BLaER1 (cell line): ENCODE measurements at regions not wholly inside any gene's neighbourhood (a gene's known extent, or its start where the extent isn't known, plus 50 kb on each side); places are given as distances from the start of the nearest gene placed in this dataset.

Source experiments
- H3K27ac ChIP-seq: shearing (Covaris generic); formaldehyde crosslinking; 2 replicates; pipeline ENCODE4 v1.8.1; 2022
- H3K27me3 ChIP-seq: shearing (Covaris generic); formaldehyde crosslinking; 2 replicates; pipeline ENCODE4 v1.8.1; 2022
- H3K36me3 ChIP-seq: shearing (Covaris generic); formaldehyde crosslinking; 2 replicates; pipeline ENCODE4 v1.8.1; 2022
- H3K4me1 ChIP-seq: shearing (Covaris generic); formaldehyde crosslinking; 2 replicates; pipeline ENCODE4 v1.8.1; 2022
- H3K4me2 ChIP-seq: shearing (Covaris generic); formaldehyde crosslinking; 2 replicates; pipeline ENCODE4 v1.8.1; 2022
- H3K4me3 ChIP-seq: shearing (Covaris generic); formaldehyde crosslinking; 2 replicates; pipeline ENCODE4 v1.8.1; 2022
- H3K9ac ChIP-seq: shearing (Covaris generic); formaldehyde crosslinking; 2 replicates; pipeline ENCODE4 v1.8.1; 2022
- H3K9me3 ChIP-seq: shearing (Covaris generic); formaldehyde crosslinking; 2 replicates; pipeline ENCODE4 v1.8.1; 2022
- H4K20me1 ChIP-seq: shearing (Covaris generic); formaldehyde crosslinking; 2 replicates; pipeline ENCODE4 v1.8.1; 2022
- Cebpa-rat ChIP-seq: shearing (Covaris generic); IDR thresholded peaks from 2 replicates; pipeline ENCODE4 v1.8.1; 2022

DNA sequence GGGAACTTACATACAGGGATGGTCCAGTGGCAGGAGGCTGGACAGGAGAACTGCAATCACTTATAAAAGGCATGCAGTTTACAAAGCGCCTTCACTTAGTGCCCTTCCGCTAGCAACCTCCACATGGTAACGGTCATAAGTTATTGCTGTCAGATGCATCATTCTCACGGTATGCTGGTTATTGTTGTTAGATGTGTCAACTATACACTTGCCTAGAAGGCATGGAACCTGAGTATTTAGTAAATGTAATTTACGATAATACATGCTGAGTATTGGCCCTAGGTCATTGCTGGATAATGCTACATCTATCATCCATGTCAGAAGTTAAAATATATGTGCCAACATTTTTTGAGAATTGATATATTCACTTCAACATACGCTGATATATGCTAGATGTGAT, 155.1 kb upstream of the MBL2 start:
- Histone ChIP-seq H3K9me3 (no peaks in the 10 kb centered on the region), H3K27ac (no peak overlapping the region), H3K4me3 (no peak overlapping the region), H3K27me3 (no peaks in the 10 kb centered on the region), H3K4me2 (no peak overlapping the region), H3K4me1 (no peaks in the 10 kb centered on the region), H3K9ac (no peak overlapping the region), H4K20me1 (no peaks in the 10 kb centered on the region), H3K36me3 (no peaks in the 10 kb centered on the region)
- TF ChIP-seq Cebpa-rat, result no peak

DNA sequence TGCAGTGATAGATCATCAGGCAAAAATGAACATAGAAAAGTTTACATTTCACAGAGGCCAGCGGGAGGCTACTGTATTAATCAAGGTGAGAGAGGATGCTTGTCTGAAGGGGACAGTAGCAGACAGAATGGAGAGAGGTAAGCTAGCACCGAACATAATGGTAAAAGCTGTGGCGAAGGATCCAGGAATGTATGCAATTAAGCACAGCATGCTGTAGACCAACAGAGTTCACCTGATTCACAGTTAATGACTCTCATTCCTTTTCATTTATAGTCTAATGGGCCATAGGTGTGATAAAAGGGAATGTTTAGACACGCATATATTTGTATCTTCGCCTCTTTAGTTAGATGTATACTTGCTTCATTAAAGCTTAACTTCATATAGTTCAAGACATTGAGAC, 150.9 kb upstream of the MBL2 start:
- Histone ChIP-seq H3K9ac (no peak overlapping the region), H3K4me3 (no peak overlapping the region), H4K20me1 (no peaks in the 10 kb centered on the region), H3K27ac (no peak overlapping the region), H3K36me3 (no peaks in the 10 kb centered on the region), H3K27me3 (no peaks in the 10 kb centered on the region), H3K9me3 (no peaks in the 10 kb centered on the region), H3K4me2 (no peak overlapping the region), H3K4me1 (no peaks in the 10 kb centered on the region)
- no peak for TF ChIP-seq Cebpa-rat

DNA sequence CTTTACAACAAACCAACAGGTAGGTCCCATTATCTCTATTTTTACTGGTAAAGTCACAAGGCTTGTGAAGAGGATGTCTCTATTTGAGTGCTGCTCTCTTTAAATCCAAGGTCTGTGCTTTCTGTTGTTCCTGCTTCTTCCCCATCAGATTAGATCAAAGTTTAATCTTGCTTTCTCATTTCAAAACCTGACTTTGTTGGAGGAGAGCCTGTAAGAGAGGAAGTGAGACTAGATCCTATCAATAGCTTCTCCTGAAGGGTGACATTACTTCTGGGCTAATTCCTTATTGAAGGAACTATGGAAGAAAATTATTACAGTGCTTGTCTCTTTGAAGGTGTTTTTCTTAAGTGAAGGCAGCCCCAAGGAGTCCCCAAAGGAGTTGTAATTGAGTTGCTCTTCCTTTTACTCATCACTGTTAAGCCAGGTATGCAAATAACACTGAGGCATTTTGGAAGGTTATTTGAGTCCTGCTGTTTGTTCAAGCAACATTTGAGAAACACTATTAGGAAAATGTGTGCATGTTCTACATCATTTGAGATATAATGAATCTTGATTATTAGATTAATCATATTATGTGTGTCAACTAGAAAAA, 146.2 kb upstream of the MBL2 start:
- H3K9me3 ChIP-seq, result no peaks in the 10 kb centered on the region
- H3K27me3 ChIP-seq, result no peaks in the 10 kb centered on the region
- H3K4me2 ChIP-seq, result no peak overlapping the region
- no peak overlapping the region for H3K27ac ChIP-seq
- H4K20me1 ChIP-seq, result no peaks in the 10 kb centered on the region
- H3K4me3 ChIP-seq, result no peak overlapping the region
- H3K36me3 ChIP-seq, result no peaks in the 10 kb centered on the region
- no peak overlapping the region for H3K9ac ChIP-seq
- no peaks in the 10 kb centered on the region for H3K4me1 ChIP-seq
- TF ChIP-seq Cebpa-rat, result no peak

DNA sequence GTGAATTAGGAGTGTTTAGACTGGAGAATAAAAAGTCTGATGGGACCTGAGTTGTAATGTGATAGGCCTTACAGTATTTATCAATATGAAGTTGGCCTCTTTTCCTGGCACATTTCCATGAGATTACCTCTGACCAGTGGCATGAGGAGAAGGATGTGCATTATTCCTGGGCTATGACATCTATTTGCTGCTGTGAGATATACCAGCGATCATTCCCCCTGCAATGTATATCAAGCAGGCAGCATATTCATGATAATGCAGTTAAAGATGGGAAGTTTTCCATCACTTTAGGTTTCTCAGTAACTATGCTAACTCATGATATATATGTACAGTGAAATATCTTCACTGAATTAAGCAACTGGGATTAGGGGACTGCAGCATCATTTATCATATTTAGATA, 142.8 kb upstream of the MBL2 start:
- H3K4me2 ChIP-seq, result no peak overlapping the region
- H3K36me3 ChIP-seq, result no peaks in the 10 kb centered on the region
- H3K9me3 ChIP-seq, result no peaks in the 10 kb centered on the region
- no peaks in the 10 kb centered on the region for H3K27me3 ChIP-seq
- H3K4me3 ChIP-seq, result no peak overlapping the region
- no peaks in the 10 kb centered on the region for H3K4me1 ChIP-seq
- no peak overlapping the region for H3K9ac ChIP-seq
- no peak for TF ChIP-seq Cebpa-rat
- no peaks in the 10 kb centered on the region for H4K20me1 ChIP-seq
- H3K27ac ChIP-seq, result no peak overlapping the region

DNA sequence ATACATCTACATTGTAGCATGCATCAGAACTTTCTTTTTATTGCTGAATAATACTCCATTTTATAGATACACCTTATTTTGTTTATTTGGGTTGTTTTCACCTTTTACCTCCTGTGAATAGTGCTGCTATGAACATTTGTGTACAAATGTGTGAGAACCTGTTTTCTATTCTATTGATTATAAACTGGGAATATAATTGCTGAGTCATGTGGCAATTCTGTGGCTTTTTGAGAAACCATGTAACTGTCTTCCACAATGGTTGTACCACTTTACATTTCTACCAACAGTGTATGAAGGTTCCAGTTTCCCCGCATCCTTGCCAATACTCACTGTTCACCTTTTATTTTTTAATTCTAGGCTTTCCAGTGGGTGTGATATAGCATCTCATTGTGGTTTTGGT, 138.6 kb upstream of the MBL2 start:
- Histone ChIP-seq H3K27ac (no peak overlapping the region), H3K9me3 (no peaks in the 10 kb centered on the region), H4K20me1 (no peaks in the 10 kb centered on the region), H3K27me3 (no peaks in the 10 kb centered on the region), H3K4me3 (no peak overlapping the region), H3K4me2 (no peak overlapping the region), H3K36me3 (no peaks in the 10 kb centered on the region), H3K9ac (no peak overlapping the region), H3K4me1 (no peaks in the 10 kb centered on the region)
- TF ChIP-seq Cebpa-rat, result no peak

DNA sequence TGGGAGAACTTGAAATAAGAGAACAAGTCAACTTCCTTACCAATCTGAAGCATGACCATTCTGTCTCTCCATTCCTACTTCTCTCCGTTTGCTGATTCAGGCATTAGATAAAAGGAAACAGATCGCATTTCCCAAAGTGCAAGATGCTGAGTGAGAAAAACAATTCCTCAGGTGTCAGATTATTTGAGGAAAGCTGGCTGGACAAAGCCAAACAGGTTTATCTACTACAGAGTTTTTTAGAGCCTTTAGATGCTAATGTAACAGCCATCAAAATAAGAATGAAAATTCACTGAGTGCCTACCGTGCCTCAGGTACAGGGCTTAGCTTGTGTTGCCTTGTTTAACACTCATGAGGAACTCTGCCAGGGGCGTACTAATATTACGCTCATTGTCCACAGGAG, 135.9 kb upstream of the MBL2 start:
- H3K4me1 ChIP-seq, result no peaks in the 10 kb centered on the region
- no peak overlapping the region for H3K4me2 ChIP-seq
- TF ChIP-seq Cebpa-rat, result no peak
- H3K27me3 ChIP-seq, result no peaks in the 10 kb centered on the region
- no peak overlapping the region for H3K4me3 ChIP-seq
- H3K9ac ChIP-seq, result no peak overlapping the region
- H3K36me3 ChIP-seq, result no peaks in the 10 kb centered on the region
- no peak overlapping the region for H3K27ac ChIP-seq
- no peaks in the 10 kb centered on the region for H3K9me3 ChIP-seq
- H4K20me1 ChIP-seq, result no peaks in the 10 kb centered on the region

DNA sequence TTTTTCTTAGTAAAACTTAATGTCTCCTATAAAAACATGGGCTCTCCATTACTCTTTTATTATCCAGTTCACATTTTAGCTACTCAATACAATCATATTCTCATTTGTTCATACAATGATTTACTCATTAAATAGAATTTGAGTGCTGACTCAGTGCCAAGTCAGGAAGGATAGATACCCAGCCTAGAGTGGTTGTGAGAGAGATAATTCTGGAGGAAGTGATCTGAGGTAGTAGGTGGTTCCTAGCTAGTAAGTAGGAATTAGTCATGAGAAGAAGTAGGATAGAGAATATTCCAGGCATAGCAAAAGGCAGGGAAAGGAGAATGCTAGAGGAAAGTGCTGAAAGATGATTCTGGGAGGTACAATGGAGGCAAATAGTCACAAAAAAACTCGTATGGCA, 133.5 kb upstream of the MBL2 start:
- Histone ChIP-seq H4K20me1 (no peaks in the 10 kb centered on the region), H3K36me3 (no peaks in the 10 kb centered on the region), H3K9me3 (no peaks in the 10 kb centered on the region), H3K9ac (no peak overlapping the region), H3K4me2 (no peak overlapping the region), H3K27ac (no peak overlapping the region), H3K4me3 (no peak overlapping the region), H3K4me1 (no peaks in the 10 kb centered on the region), H3K27me3 (no peaks in the 10 kb centered on the region)
- no peak for TF ChIP-seq Cebpa-rat

DNA sequence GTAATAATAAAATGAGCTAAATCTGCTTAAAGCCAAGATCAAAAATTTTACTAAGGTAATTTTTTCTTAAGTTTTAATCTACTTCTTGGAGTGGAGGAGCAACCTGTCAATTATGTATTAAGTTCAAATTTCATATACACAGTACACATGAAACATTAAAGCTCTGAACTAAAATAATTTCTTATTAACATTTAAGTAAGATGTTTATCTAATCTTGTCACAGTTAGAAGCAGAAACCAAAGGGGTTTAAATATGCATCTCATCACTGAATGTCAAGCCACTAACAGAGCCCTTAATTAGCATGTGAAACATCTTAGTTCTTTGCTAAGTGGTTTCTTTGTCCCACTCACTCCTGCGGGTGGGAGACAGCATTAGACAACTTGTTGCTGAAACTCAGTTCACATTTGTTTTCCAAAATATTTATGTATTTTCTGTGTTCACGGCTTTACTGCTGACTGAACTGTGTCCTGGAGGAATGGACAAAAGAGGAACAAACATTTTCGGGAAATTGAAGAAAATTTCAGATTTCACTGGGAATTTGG, 130.9 kb upstream of the MBL2 start:
- Histone ChIP-seq H3K4me2 (no peak overlapping the region), H3K4me3 (no peak overlapping the region), H3K9ac (no peak overlapping the region), H3K27me3 (no peaks in the 10 kb centered on the region), H3K27ac (no peak overlapping the region), H3K36me3 (no peaks in the 10 kb centered on the region), H3K4me1 (no peaks in the 10 kb centered on the region), H3K9me3 (no peaks in the 10 kb centered on the region), H4K20me1 (no peaks in the 10 kb centered on the region)
- TF ChIP-seq Cebpa-rat, result no peak

DNA sequence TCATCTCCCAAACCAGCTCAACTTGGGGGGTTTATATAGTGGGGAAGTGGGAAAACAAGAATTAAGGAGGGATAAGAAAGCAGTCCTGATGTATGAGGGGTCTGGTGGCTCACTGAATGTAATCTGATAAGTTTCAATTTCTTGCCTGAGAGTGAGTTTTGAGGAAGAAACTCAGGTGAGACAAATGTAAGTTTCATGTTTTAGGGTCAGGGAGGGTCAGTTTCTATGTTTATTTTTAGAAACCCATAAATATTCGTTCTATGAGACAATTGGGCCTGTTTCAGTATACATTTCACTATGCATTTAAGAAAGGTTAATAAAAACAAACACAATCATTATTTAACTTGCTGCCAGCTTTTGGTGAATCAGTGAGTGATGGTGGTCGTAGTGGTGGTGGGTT, 128.0 kb upstream of the MBL2 start:
- Histone ChIP-seq H3K27ac (no peak overlapping the region), H3K4me1 (no peaks in the 10 kb centered on the region), H3K36me3 (no peaks in the 10 kb centered on the region), H3K4me3 (no peak overlapping the region), H3K4me2 (no peak overlapping the region), H3K9ac (no peak overlapping the region), H4K20me1 (no peaks in the 10 kb centered on the region), H3K27me3 (no peaks in the 10 kb centered on the region), H3K9me3 (no peaks in the 10 kb centered on the region)
- no peak for TF ChIP-seq Cebpa-rat

DNA sequence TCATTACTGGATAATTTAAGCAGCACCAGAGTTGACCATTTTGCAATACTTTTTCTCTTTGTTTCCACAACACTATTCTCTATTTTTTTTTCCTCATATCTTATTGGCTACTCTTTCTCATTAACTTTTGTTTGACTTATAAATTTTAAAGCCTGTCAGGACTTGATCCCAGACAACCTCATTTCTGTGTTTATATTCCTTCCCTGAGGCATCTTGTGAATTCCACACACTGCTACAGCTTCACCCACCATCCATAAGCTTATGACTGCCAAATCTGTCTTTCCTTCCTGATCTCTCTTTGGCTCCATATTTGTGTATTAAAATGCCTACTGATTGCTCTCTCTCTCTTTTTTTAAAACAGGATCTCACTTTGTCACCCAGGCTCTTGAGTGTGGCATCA, 124.6 kb upstream of the MBL2 start:
- no peak for TF ChIP-seq Cebpa-rat
- no peak overlapping the region for H3K9ac ChIP-seq
- no peaks in the 10 kb centered on the region for H3K27me3 ChIP-seq
- no peak overlapping the region for H3K4me3 ChIP-seq
- H3K36me3 ChIP-seq, result no peaks in the 10 kb centered on the region
- H3K27ac ChIP-seq, result no peak overlapping the region
- no peak overlapping the region for H3K4me2 ChIP-seq
- H3K4me1 ChIP-seq, result no peaks in the 10 kb centered on the region
- no peaks in the 10 kb centered on the region for H3K9me3 ChIP-seq
- no peaks in the 10 kb centered on the region for H4K20me1 ChIP-seq

DNA sequence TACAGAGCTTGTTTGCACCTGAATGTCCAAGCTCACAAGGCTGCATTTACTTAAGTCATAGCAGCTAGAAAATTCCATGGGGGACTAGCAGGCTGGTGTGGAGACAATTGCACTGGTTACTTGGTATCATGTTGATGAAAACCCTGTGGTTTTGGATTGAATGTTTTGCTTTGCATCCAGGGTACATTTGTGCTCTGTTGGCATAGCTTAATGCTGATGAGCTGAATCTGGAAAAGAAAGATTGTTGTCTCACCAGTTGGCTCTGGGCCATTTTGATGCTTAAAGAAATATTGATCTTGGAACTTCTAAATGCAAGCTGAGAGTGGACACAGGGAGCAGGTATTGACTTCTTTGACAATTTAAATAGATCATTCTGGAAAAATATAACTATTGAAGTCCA, 122.5 kb upstream of the MBL2 start:
- no peak overlapping the region for H3K27ac ChIP-seq

More for the DNA sequence above, 122.5 kb upstream of the MBL2 start:
- Histone ChIP-seq H3K4me2 (no peak overlapping the region), H3K4me3 (no peak overlapping the region), H4K20me1 (no peaks in the 10 kb centered on the region), H3K4me1 (no peaks in the 10 kb centered on the region), H3K27me3 (no peaks in the 10 kb centered on the region), H3K9me3 (no peaks in the 10 kb centered on the region), H3K9ac (no peak overlapping the region), H3K36me3 (no peaks in the 10 kb centered on the region)
- no peak for TF ChIP-seq Cebpa-rat
